Kidney (tissue), 13 donors: ENCODE measurements at regions not wholly inside any gene's neighbourhood (a gene's known extent, or its start where the extent isn't known, plus 50 kb on each side); places are given as distances from the start of the nearest gene placed in this dataset.
A peak's percentile ranks its signal among the peaks of the same experiment; 100 is the strongest.

ENCODE experiments used
- DNase-seq, 5 donors: peaks; one replicate each; pipeline ENCODE4 v3.0.0-alpha.2; 2013 to 2020
- FAIRE-seq: peaks from 2 replicates; lab custom pipeline; 2012; peaks lifted over from hg19 to GRCh38; lab: Jason Lieb, UNC
- H3K27ac ChIP-seq, 2 donors: one replicate each; pipeline ENCODE4 v1.7.0; 2013; ENCODE audit warnings: low read depth in 2 of 2, low read length in 2 of 2, inconsistent platforms in 1 of 2
- H3K27me3 ChIP-seq: one replicate; pipeline ENCODE4 v1.7.1; 2013; ENCODE audit warnings: low read length, inconsistent platforms; ENCODE audit not compliant: control insufficient read depth, insufficient read depth
- H3K36me3 ChIP-seq, 3 donors: one replicate each; pipeline versions ENCODE4 v1.7.0 to v1.7.1; 2013; ENCODE audit warnings: low read length in 3 of 3, control low read depth in 1 of 3, inconsistent platforms in 1 of 3; ENCODE audit not compliant: insufficient read depth in 3 of 3, control insufficient read depth in 2 of 3
- H3K4me1 ChIP-seq, 3 donors: one replicate each; pipeline versions ENCODE4 v1.7.0 to v1.7.1; 2013; ENCODE audit warnings: low read length in 3 of 3, inconsistent platforms in 1 of 3, low read depth in 1 of 3; ENCODE audit not compliant: control insufficient read depth in 2 of 3, insufficient read depth in 2 of 3
- H3K4me3 ChIP-seq, 3 donors: one replicate each; pipeline versions ENCODE4 v1.7.0 to v1.8.1; 2013; ENCODE audit warnings: low read length in 3 of 3, control low read depth in 1 of 3, inconsistent platforms in 1 of 3
- H3K9ac ChIP-seq, 3 donors: one replicate each; pipeline versions ENCODE4 v1.7.0 to v1.7.1; 2013; ENCODE audit warnings: low read length in 3 of 3, control low read depth in 1 of 3, inconsistent platforms in 1 of 3
- H3K9me3 ChIP-seq, 3 donors: one replicate each; pipeline versions ENCODE4 v1.7.0 to v1.7.1; 2013; ENCODE audit warnings: low read length in 3 of 3, control low read depth in 1 of 3, inconsistent platforms in 1 of 3; ENCODE audit not compliant: control insufficient read depth in 2 of 3, insufficient read depth in 1 of 3
- intact Hi-C: fragments of 100-400 bp; cut with DNase I; formaldehyde crosslinking; loops from one replicate; pipeline ENCODE4 v1.11.1; 2022
- TF ChIP-seq, protein P1 (sequence below): IDR thresholded peaks from 3 replicates; pipeline ENCODE4 v1.5.1; 2012; ENCODE audit warnings: mild to moderate bottlenecking, moderate library complexity, borderline replicate concordance; ENCODE audit not compliant: insufficient read depth; ENCODE audit errors: extremely low read depth
- donor health status: control.
- donor health status: control.
- donor health status: control.
- donor health status: control.
- donor health status: control.
- donor health status: DM: yes; HTN: yes; CAD: no.
- donor health status: Normal renal cell carcinoma (clear cell type).

DNA sequence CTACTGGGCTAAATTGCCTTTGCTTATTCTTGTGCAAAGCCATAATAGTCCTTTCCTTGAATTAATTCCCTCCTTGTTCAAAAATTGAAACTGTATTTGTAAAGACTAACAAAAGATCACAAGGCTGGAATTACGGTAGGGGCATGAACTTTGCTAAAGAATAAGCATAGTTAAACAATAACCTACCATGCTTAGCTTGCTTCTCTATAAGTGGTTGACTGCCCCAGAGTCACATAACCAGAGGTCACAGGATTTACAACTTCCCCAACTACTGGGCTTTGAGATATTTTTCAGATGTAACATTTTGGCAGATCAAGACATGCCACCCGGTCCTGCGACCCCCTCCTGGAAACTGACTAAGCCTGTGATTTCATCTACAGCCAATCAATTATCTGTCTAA is 181.4 kb downstream of the GPAM start:
- TF ChIP-seq, protein P1, sequence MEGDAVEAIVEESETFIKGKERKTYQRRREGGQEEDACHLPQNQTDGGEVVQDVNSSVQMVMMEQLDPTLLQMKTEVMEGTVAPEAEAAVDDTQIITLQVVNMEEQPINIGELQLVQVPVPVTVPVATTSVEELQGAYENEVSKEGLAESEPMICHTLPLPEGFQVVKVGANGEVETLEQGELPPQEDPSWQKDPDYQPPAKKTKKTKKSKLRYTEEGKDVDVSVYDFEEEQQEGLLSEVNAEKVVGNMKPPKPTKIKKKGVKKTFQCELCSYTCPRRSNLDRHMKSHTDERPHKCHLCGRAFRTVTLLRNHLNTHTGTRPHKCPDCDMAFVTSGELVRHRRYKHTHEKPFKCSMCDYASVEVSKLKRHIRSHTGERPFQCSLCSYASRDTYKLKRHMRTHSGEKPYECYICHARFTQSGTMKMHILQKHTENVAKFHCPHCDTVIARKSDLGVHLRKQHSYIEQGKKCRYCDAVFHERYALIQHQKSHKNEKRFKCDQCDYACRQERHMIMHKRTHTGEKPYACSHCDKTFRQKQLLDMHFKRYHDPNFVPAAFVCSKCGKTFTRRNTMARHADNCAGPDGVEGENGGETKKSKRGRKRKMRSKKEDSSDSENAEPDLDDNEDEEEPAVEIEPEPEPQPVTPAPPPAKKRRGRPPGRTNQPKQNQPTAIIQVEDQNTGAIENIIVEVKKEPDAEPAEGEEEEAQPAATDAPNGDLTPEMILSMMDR = no peak
- Histone ChIP-seq H3K4me1 (peaks cover 0 to 11% (median 0%) of the 10 kb centered on the region in 3 donors), H3K27me3 (no peaks in the 10 kb centered on the region), H3K4me3 (no peak overlapping the region), H3K9me3 (no peaks in the 10 kb centered on the region), H3K36me3 (no peaks in the 10 kb centered on the region), H3K9ac (no peak overlapping the region), H3K27ac (no peak overlapping the region)
- FAIRE-seq (no peak), DNase-seq (peak in 3 of 5 donors; percentile 15 to 51 (median 30))
- intact Hi-C loops = no loop called here

DNA sequence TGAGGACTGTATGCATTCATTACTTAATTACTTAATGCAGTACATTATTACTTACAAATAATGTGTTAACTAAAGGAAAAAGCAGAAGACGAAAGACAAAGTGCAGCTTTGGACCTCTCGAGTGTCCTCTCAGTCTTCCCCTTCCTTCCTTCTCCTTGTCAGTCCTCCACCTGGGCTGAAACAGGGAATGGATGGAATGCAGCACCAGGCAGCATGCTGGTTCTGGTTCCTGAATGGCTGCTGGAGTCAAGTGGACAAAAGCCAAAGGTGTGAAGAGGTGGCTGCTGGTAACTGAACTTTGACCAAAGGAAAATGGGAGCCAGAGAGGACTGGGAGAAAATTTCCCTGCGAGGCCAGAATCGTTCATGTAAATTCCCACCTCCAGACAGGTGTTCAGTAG is 179.5 kb downstream of the GPAM start:
- H3K27me3 ChIP-seq = no peaks in the 10 kb centered on the region
- no peak for DNase-seq
- no peaks in the 10 kb centered on the region for H3K9me3 ChIP-seq
- no peak for FAIRE-seq
- no peaks in the 10 kb centered on the region for H3K36me3 ChIP-seq
- no peak overlapping the region for H3K9ac ChIP-seq
- TF ChIP-seq, protein P1 = no peak
- no peak overlapping the region for H3K27ac ChIP-seq
- intact Hi-C loops = no loop called here
- H3K4me1 ChIP-seq = peaks cover 0 to 11% (median 0%) of the 10 kb centered on the region in 3 donors
- no peak overlapping the region for H3K4me3 ChIP-seq

DNA sequence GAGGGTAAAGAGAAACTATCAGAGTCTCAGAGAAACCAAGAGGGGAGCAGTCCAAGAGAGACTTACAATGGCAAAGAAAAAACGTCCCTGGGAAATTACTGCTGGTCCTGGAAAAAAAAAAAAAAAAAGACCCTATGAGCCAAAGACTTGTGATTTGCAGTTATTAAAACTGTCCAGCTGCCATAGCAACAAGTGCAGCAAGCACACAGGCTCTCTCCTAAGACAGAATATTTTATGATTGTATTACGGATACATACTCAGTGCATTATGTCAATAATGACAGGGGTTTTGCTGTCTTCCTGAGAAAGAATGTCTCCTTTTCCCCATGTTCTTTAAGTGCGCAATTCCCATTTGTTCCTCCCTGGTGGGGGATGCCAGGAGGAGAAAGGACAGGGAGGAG is 178.5 kb downstream of the GPAM start:
- TF ChIP-seq, protein P1 = no peak
- Histone ChIP-seq H3K4me1 (peaks cover 0 to 11% (median 0%) of the 10 kb centered on the region in 3 donors), H3K36me3 (no peaks in the 10 kb centered on the region), H3K27me3 (no peaks in the 10 kb centered on the region), H3K27ac (no peak overlapping the region), H3K4me3 (no peak overlapping the region), H3K9me3 (no peaks in the 10 kb centered on the region), H3K9ac (no peak overlapping the region)
- intact Hi-C loops = no loop called here
- no peak for DNase-seq
- FAIRE-seq = no peak

DNA sequence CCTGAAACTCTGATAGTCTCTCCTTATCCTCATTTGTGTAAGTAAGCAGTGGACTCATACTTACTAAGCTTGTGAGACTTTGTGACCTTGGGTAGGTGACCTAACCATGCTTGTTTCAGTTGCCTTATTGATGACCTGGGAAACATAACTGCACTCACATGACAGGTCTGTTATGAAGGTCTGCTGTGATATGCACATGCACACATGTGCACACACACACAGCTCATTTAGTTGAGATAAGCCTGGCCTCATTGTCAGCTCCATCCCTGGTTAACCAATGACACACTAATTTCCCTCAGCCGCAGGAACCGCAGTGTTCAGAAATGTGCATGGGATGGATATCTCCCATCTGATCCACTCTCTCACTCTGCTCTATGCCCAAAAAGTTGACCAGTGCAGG is 177.2 kb downstream of the GPAM start:
- H3K4me1 ChIP-seq = peaks cover 0 to 5% (median 0%) of the 10 kb centered on the region in 3 donors
- H3K36me3 ChIP-seq = no peaks in the 10 kb centered on the region
- H3K27me3 ChIP-seq = no peaks in the 10 kb centered on the region
- FAIRE-seq (no peak), DNase-seq (no peak)
- H3K9me3 ChIP-seq = no peaks in the 10 kb centered on the region
- no peak overlapping the region for H3K9ac ChIP-seq
- TF ChIP-seq, protein P1 = no peak
- intact Hi-C loops = no loop called here
- H3K27ac ChIP-seq = no peak overlapping the region
- H3K4me3 ChIP-seq = no peak overlapping the region
